Small intestine (tissue), 7 donors: ENCODE measurements at regions not wholly inside any gene's neighbourhood (a gene's known extent, or its start where the extent isn't known, plus 50 kb on each side); places are given as distances from the start of the nearest gene placed in this dataset.

ENCODE experiments used
- DNase-seq, 2 donors: peaks; one replicate each; pipeline versions ENCODE4 v3.0.0 to v3.0.0-alpha.2; 2013
- FAIRE-seq: peaks from 2 replicates; lab custom pipeline; 2012; peaks lifted over from hg19 to GRCh38; lab: Jason Lieb, UNC
- H3K27ac ChIP-seq, 3 donors: one replicate each; pipeline ENCODE4 v1.5.1; 2013; ENCODE audit warnings: low read length in 2 of 3, mild to moderate bottlenecking in 2 of 3, control low read depth in 1 of 3, inconsistent platforms in 1 of 3, low read depth in 1 of 3, moderate library complexity in 1 of 3
- H3K27me3 ChIP-seq, 3 donors: one replicate each; pipeline ENCODE4 v1.6.1; 2013; ENCODE audit warnings: low read length in 3 of 3, inconsistent platforms in 1 of 3; ENCODE audit not compliant: control insufficient read depth in 3 of 3, insufficient read depth in 3 of 3
- H3K36me3 ChIP-seq, 3 donors: one replicate each; pipeline ENCODE4 v1.6.1; 2013; ENCODE audit warnings: low read length in 3 of 3, inconsistent platforms in 1 of 3, low read depth in 1 of 3, mild to moderate bottlenecking in 1 of 3, moderate library complexity in 1 of 3; ENCODE audit not compliant: control insufficient read depth in 3 of 3, insufficient read depth in 2 of 3
- H3K4me1 ChIP-seq, 3 donors: one replicate each; pipeline ENCODE4 v1.6.1; 2013; ENCODE audit warnings: low read length in 2 of 3, inconsistent platforms in 1 of 3, low read depth in 1 of 3, mild to moderate bottlenecking in 1 of 3, moderate library complexity in 1 of 3; ENCODE audit not compliant: control insufficient read depth in 3 of 3, insufficient read depth in 2 of 3
- H3K4me3 ChIP-seq, 3 donors: one replicate each; pipeline ENCODE4 v1.5.1; 2013; ENCODE audit warnings: low read length in 3 of 3, control low read depth in 1 of 3, inconsistent platforms in 1 of 3, low read depth in 1 of 3, mild to moderate bottlenecking in 1 of 3, moderate library complexity in 1 of 3
- H3K9me3 ChIP-seq, 2 donors: one replicate each; pipeline ENCODE4 v1.6.1; 2013; ENCODE audit warnings: low read depth in 1 of 2, low read length in 1 of 2; ENCODE audit not compliant: control insufficient read depth in 2 of 2, insufficient read depth in 1 of 2
- WGBS, 3 donors: extraction: QIAGEN DNeasy Blood & Tissue Kit; methylation state at CpG; one replicate each; pipeline ENCODE4 v1.1.7; 2013; 5-methylcytosine and 5-hydroxymethylcytosine counted together
- donor health status: healthy with polysubstance abuse.
- donor health status: control.
- donor health status: control.
- donor health status: Bipolar disorder and iron deficiency.
- donor health status: healthy.

DNA sequence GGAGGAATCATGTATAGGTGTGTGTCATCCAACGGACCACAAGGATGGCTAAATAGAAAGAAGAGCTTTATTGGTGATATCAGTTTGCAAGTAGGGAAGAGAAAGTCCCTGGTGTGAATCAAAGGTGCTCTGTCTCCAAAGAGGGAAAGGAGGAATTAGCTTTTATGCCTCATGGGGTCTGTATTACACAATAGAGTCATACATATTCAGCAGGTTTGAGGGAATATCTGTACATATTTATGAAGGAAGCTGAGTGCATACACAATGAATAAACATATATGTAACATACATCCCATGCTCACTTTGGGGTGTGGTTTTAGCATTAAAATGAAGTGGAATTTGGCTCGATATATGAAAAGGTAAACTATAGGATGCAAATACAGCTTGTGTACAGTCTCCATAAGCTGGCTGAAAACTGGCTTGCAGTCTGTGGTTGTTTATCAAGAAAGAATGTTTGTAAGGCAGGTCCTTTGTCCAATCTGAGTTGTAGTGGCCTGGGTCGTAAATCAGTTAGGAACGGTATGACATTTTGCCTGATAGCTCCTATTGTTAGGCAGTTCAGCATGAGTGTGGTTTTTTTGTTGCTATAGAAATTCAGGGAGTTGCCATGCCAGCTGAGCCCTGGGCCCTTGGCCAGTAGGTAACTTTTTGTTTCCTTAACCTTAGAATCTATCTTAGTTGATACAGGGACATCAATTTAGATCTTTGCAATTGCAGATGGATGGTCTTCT lies 198.0 kb upstream of the ZP4 start:
- Histone ChIP-seq H3K9me3 (no peaks in the 10 kb centered on the region), H3K4me3 (no peak overlapping the region), H3K4me1 (no peaks in the 10 kb centered on the region), H3K36me3 (no peaks in the 10 kb centered on the region), H3K27ac (no peak overlapping the region), H3K27me3 (no peaks in the 10 kb centered on the region)
- FAIRE-seq (no peak), DNase-seq (no peak)
- WGBS, 3 donors = 22 to 55% (median 30%) methylated on average over 4 of the region's 4 CpGs

DNA sequence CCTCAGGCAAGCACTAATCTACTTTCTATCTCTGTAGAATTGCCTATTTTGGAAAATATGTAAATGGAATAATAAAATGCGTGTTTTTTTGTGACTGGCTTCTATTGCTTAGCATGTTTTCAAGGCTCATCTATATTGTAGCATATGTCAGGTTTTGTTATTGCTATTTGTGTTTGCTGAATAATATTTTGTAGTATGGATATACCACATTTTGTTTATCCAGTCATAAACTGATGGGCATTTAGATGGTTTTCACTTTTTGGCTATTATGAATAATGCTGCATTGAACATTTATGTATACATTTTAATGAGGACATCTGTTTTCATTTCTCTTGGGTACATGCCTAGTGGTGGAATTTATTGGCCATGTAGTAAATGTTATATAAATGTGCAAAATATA lies 183.3 kb upstream of the ZP4 start:
- Histone ChIP-seq H3K9me3 (no peaks in the 10 kb centered on the region), H3K27me3 (no peaks in the 10 kb centered on the region), H3K4me1 (no peaks in the 10 kb centered on the region), H3K36me3 (no peaks in the 10 kb centered on the region), H3K4me3 (no peak overlapping the region), H3K27ac (no peak overlapping the region)
- DNase-seq (no peak), FAIRE-seq (no peak)
- WGBS, 3 donors = 62 to 82% (median 80%) methylated on average over 1 of the region's 1 CpG

DNA sequence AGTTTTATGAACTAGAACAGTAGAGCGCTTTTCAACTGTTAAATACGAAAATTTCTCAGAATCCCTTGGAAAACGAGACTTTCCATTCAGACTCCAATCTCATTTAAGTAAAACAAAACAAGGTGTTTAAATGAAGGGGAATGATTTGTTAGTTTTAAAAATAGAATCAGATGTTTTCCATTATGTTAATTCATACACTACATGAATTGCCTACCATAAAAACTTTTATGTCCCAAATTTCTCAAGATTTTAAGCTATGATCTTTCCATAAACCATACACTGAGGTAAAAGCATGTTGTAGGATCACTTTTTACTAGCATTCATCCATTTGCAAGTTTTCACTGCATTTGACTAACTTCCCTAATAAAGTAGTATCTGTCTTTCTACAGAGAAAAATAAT lies 180.3 kb upstream of the ZP4 start:
- H3K4me1 ChIP-seq = no peaks in the 10 kb centered on the region
- no peak overlapping the region for H3K27ac ChIP-seq
- no peak overlapping the region for H3K4me3 ChIP-seq
- no peaks in the 10 kb centered on the region for H3K9me3 ChIP-seq
- no peak for DNase-seq
- 82 to 89% (median 84%) methylated on average over 3 of the region's 3 CpGs for WGBS, 3 donors
- no peak for FAIRE-seq
- H3K36me3 ChIP-seq = no peaks in the 10 kb centered on the region
- H3K27me3 ChIP-seq = no peaks in the 10 kb centered on the region

DNA sequence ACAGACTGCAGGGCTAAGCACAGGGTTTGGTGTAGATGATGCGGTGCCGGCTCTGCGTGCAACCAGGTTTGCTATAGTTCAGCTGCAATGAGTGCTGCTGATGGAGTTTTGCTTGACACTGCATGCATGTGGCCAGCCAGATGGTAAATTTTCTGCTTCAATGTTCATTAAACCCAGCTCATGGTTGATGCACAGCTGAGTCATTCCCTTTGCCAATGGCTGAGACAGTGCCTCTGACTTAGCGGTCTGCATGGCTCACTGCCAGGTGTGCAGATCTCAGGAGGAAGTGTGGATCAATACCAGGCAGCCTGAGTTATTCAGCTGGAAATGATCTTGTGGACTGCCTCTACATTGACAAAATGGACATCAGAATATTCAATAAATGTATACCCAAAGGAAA lies 172.7 kb upstream of the ZP4 start:
- FAIRE-seq (no peak), DNase-seq (peak; percentile 1 to 6)
- Histone ChIP-seq H3K36me3 (no peaks in the 10 kb centered on the region), H3K27me3 (no peaks in the 10 kb centered on the region), H3K4me1 (no peaks in the 10 kb centered on the region), H3K4me3 (no peak overlapping the region), H3K9me3 (no peaks in the 10 kb centered on the region), H3K27ac (no peak overlapping the region)
- 81 to 87% (median 87%) methylated on average over 4 of the region's 4 CpGs for WGBS, 3 donors

DNA sequence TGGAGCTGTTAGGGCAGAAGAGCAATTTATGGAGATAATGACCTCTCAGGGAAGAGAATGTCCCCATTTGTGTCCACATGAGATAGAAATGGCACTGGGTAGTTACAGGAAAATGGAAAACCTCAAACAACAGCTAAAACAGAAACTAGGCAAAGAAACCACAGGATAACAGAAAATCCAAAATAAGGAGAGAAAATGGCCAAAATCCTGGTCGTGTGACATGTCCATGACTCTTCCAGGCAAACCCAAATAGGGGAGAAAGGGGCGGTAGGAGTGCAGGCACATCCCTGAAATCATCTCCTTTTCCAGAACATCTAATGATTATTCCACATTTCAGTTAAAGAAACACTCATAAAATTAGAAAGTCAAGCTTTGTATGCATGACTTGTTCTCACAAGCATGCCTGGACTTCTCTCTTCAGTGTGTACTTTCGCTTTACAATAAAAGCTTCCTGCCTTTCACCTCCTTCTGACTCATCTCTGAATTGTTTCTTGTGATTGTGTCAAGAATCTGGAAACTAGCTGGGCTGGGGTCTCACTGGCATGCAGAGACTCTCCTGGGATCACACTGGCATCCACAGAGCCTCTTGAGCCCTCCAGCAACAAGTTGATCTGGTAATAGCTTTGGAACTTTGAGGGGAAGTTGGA lies 171.4 kb upstream of the ZP4 start:
- H3K9me3 ChIP-seq = peaks cover 0 to 7% of the 10 kb centered on the region in 2 donors
- WGBS, 3 donors = 64 to 80% (median 68%) methylated on average over 3 of the region's 3 CpGs
- no peaks in the 10 kb centered on the region for H3K4me1 ChIP-seq
- no peak for DNase-seq
- H3K4me3 ChIP-seq = no peak overlapping the region
- H3K36me3 ChIP-seq = no peaks in the 10 kb centered on the region
- no peak for FAIRE-seq
- H3K27me3 ChIP-seq = no peaks in the 10 kb centered on the region
- H3K27ac ChIP-seq = no peak overlapping the region

DNA sequence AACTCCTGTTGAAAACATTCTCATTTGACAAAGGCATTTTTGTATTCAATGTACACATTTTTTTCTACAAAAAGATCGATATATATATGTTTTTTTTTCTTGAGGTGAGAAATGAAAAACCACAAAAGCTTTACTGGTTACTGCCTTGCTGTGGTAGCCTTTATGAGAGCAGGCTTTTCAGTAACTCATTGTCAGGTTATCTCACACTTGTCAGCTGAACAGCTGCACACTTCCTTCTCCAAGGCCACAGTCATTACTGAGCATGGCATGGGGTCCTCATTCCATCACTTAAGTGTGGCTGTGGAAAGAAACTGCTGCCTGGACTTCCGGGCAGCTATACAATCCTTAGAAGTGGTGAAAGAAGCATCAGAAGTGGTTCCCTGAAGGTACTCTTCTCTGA lies 169.3 kb upstream of the ZP4 start:
- no peaks in the 10 kb centered on the region for H3K36me3 ChIP-seq
- DNase-seq (no peak), FAIRE-seq (no peak)
- no peak overlapping the region for H3K27ac ChIP-seq
- peaks cover 0 to 7% of the 10 kb centered on the region in 2 donors for H3K9me3 ChIP-seq
- H3K4me3 ChIP-seq = no peak overlapping the region
- H3K4me1 ChIP-seq = no peaks in the 10 kb centered on the region
- WGBS, 3 donors = 35 to 56% (median 55%) methylated on average over 2 of the region's 2 CpGs
- H3K27me3 ChIP-seq = no peaks in the 10 kb centered on the region

DNA sequence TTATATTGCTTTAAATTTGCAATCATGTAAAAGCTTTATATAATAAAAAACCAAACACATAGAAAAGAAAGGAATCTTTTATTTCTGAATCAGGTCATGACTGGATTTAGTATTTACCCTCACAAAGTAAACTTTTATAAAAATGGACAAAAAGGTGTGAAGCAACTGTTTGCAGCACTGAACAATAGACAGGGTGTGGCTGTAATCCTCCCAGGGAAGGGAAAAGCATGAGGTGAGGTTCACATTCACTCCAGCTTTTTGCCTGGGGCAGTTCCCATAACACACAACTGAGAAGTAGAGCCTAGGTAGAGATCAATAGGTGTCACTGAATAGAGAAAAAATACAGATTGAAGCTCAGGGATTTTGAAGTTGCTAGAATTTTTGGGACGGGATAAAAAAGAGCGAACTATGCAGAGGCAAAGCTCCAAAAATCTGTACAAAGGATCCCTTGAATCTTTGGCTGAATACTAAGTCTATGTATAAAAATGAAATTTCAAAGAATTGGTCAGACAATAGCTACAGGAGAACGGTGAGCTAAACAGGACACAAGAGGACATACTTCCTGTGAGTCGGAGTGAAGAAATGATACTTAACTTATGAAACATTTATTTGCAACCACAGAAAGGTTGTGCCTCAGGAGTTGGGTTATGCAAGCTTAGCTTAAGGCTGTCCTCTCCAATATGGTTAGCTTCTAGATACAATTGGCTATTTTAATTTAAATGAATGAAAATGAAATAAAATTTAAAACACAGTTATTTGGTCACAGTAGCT lies 162.0 kb upstream of the ZP4 start:
- no peak overlapping the region for H3K27ac ChIP-seq
- DNase-seq = no peak
- no peaks in the 10 kb centered on the region for H3K36me3 ChIP-seq
- peaks cover 0 to 4% of the 10 kb centered on the region in 2 donors for H3K9me3 ChIP-seq
- H3K4me1 ChIP-seq = no peaks in the 10 kb centered on the region
- no peaks in the 10 kb centered on the region for H3K27me3 ChIP-seq
- FAIRE-seq = no peak
- no peak overlapping the region for H3K4me3 ChIP-seq
- WGBS, 3 donors = 83 to 87% (median 84%) methylated on average over 4 of the region's 4 CpGs

DNA sequence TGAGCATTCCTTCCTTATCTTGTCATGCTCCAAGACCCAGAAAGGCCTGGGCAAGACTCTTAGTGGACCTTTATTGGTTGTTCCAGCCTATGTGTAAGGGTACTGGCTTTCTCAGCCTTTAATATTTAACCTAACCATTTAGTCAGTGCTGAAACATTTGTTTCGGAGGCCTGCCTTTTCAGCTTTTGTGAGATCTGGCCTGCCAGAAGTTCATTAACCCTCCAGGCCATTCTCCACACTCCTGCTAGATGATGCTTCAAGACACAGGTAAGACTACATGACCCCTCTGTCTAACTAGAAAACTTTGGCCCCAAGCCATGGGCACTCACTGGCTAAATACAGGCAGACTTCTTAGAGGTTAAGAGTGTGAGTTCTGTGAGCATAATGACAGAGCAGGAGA lies 138.4 kb upstream of the ZP4 start:
- FAIRE-seq = no peak
- Histone ChIP-seq H3K27ac (no peak overlapping the region), H3K4me1 (no peaks in the 10 kb centered on the region), H3K36me3 (no peaks in the 10 kb centered on the region), H3K4me3 (no peak overlapping the region), H3K9me3 (peaks cover 0 to 8% of the 10 kb centered on the region in 2 donors), H3K27me3 (no peaks in the 10 kb centered on the region)
- WGBS, 3 donors = 73 to 79% (median 76%) methylated on average over 1 of the region's 1 CpG
- DNase-seq = no peak
